ENCODE measurements at regions not wholly inside any gene's neighbourhood (a gene's known extent, or its start where the extent isn't known, plus 50 kb on each side); places are given as distances from the start of the nearest gene placed in this dataset.

GRCh38 chr12:69119770-69120169 lies 119.6 kb upstream of the CPSF6 start:
- TF ChIP-seq CTCF (IDR thresholded peaks at IDR 0.05): no peak
- Histone ChIP-seq H3K9ac (ENCODE audit: insufficient read depth, low read length, poor library complexity, severe bottlenecking) (no peak overlapping the region), H4K20me1 (ENCODE audit: insufficient read depth, low read length) (no peaks in the 10 kb centered on the region), H3K9me3 (replicated peaks in 1 of 2; ENCODE audit: control insufficient read depth in 1 of 2, insufficient read depth in 1 of 2, low read length in 2 of 2) (peaks cover 0 to 3% of the 10 kb centered on the region in 2 donors), H3K4me3 (replicated peaks in 1 of 3; ENCODE audit: low read depth in 2 of 3, low read length in 3 of 3) (no peak overlapping the region), H3K27me3 (ENCODE audit: control insufficient read depth in 2 of 2, insufficient read depth in 2 of 2, low read length in 2 of 2) (no peaks in the 10 kb centered on the region), H3K79me2 (ENCODE audit: insufficient read depth, low read length) (no peaks in the 10 kb centered on the region), H2AFZ (ENCODE audit: insufficient read depth, low read depth, low read length, poor library complexity, severe bottlenecking) (no peak overlapping the region), H3K27ac (ENCODE audit: low read depth in 1 of 2, low read length in 2 of 2) (no peak overlapping the region), H3K4me1 (ENCODE audit: control insufficient read depth in 1 of 2, insufficient read depth in 2 of 2, low read length in 2 of 2) (peaks cover 4 to 6% of the 10 kb centered on the region in 2 donors), H3K4me2 (replicated peaks; ENCODE audit: extremely low read depth, low read length, poor library complexity, severe bottlenecking) (no peak overlapping the region), H3K36me3 (replicated peaks in 1 of 2; ENCODE audit: control insufficient read depth in 1 of 2, insufficient read depth in 2 of 2, low read length in 2 of 2) (no peaks in the 10 kb centered on the region)
- Mint-ChIP-seq H3K36me3 (no peaks in the 10 kb centered on the region), H3K4me3 (no peak overlapping the region), H3K27ac (no peak overlapping the region), H3K4me1 (peaks cover 9% of the 10 kb centered on the region), H3K27me3 (ENCODE audit: low read depth in 3 of 3) (peaks cover 0 to 3% (median 1%) of the 10 kb centered on the region in 3 donors), H3K9me3 (peaks cover 2 to 8% (median 3%) of the 10 kb centered on the region in 7 donors)
- intact Hi-C loops (cut with micrococcal nuclease): no loop called here
- DNase-seq: no peak
- 100% methylated on average over 5 of the region's 6 CpGs for WGBS (ENCODE audit: insufficient coverage)

- TF ChIP-seq CTCF (IDR thresholded peaks at IDR 0.05): no peak
- H3K36me3 Mint-ChIP-seq: no peaks in the 10 kb centered on the region
- Histone ChIP-seq H3K27me3 (ENCODE audit: control insufficient read depth in 2 of 2, insufficient read depth in 2 of 2, low read length in 2 of 2) (no peaks in the 10 kb centered on the region), H4K20me1 (ENCODE audit: insufficient read depth, low read length) (no peaks in the 10 kb centered on the region), H3K4me2 (replicated peaks; ENCODE audit: extremely low read depth, low read length, poor library complexity, severe bottlenecking) (no peak overlapping the region), H3K27ac (ENCODE audit: low read depth in 1 of 2, low read length in 2 of 2) (no peak overlapping the region), H3K36me3 (replicated peaks in 1 of 2; ENCODE audit: control insufficient read depth in 1 of 2, insufficient read depth in 2 of 2, low read length in 2 of 2) (no peaks in the 10 kb centered on the region), H3K4me3 (replicated peaks in 1 of 3; ENCODE audit: low read depth in 2 of 3, low read length in 3 of 3) (no peak overlapping the region), H3K9me3 (replicated peaks in 1 of 2; ENCODE audit: control insufficient read depth in 1 of 2, insufficient read depth in 1 of 2, low read length in 2 of 2) (peaks cover 0 to under 1% of the 10 kb centered on the region in 2 donors), H3K79me2 (ENCODE audit: insufficient read depth, low read length) (no peaks in the 10 kb centered on the region), H3K9ac (ENCODE audit: insufficient read depth, low read length, poor library complexity, severe bottlenecking) (no peak overlapping the region), H2AFZ (ENCODE audit: insufficient read depth, low read depth, low read length, poor library complexity, severe bottlenecking) (no peak overlapping the region), H3K4me1 (ENCODE audit: control insufficient read depth in 1 of 2, insufficient read depth in 2 of 2, low read length in 2 of 2) (peaks cover 4 to 6% of the 10 kb centered on the region in 2 donors)
- H3K4me1 Mint-ChIP-seq: peaks cover 5% of the 10 kb centered on the region
- peak in 1 of 3 donors; percentile 3 for DNase-seq
- intact Hi-C loops (cut with micrococcal nuclease): no loop called here
- H3K27me3 Mint-ChIP-seq (ENCODE audit: low read depth in 3 of 3): peaks cover 0 to 3% (median 1%) of the 10 kb centered on the region in 3 donors
- no peak overlapping the region for H3K27ac Mint-ChIP-seq
- peaks cover 0 to 3% (median under 1%) of the 10 kb centered on the region in 7 donors for H3K9me3 Mint-ChIP-seq
- WGBS (ENCODE audit: insufficient coverage): no CpG with 5 or more reads among the region's 5 CpGs
- H3K4me3 Mint-ChIP-seq: no peak overlapping the region
These were observed 119.0 kb upstream of the CPSF6 start for GRCh38 chr12:69120354-69120753.

Data from CD14-positive monocyte (primary cell).